ENCODE measurements at regions not wholly inside any gene's neighbourhood (a gene's known extent, or its start where the extent isn't known, plus 50 kb on each side); places are given as distances from the start of the nearest gene placed in this dataset.
A peak's percentile ranks its signal among the peaks of the same experiment; 100 is the strongest.

GRCh38 chr20:41854765-41855164 is 236.6 kb upstream of the CHD6 start:
- ATAC-seq (peak; percentile 30), DNase-seq (no peak)
- Mint-ChIP-seq H3K36me3 (ENCODE audit: low read depth) (no peaks in the 10 kb centered on the region), H3K4me1 (ENCODE audit: low read depth) (no peaks in the 10 kb centered on the region), H3K9me3 (no peaks in the 10 kb centered on the region), H3K4me3 (no peak overlapping the region), H3K27ac (no peak overlapping the region), H3K27me3 (peaks cover 11% of the 10 kb centered on the region)
- ChIA-PET CTCF (no interaction called here), POLR2A (no interaction called here)
- intact Hi-C loops (cut with micrococcal nuclease), result no loop called here
- no peak for TF ChIP-seq CTCF (IDR thresholded peaks at IDR 0.05)

GRCh38 chr20:41853806-41854205 is 235.6 kb upstream of the CHD6 start:
- TF ChIP-seq CTCF (IDR thresholded peaks at IDR 0.05), result no peak
- Mint-ChIP-seq H3K4me3 (no peak overlapping the region), H3K36me3 (ENCODE audit: low read depth) (no peaks in the 10 kb centered on the region), H3K9me3 (no peaks in the 10 kb centered on the region), H3K27me3 (peaks cover 11% of the 10 kb centered on the region), H3K4me1 (ENCODE audit: low read depth) (no peaks in the 10 kb centered on the region), H3K27ac (no peak overlapping the region)
- ATAC-seq (no peak), DNase-seq (no peak)
- intact Hi-C loops (cut with micrococcal nuclease), result no loop called here
- ChIA-PET POLR2A (interaction anchor here (0.7 kb wide), 1 partner anchor 1407 kb away, joined by 3 read pairs; no protein-coding TSS in a partner anchor), CTCF (no interaction called here)

GRCh38 chr20:41848180-41848579 is 230.0 kb upstream of the CHD6 start:
- Mint-ChIP-seq H3K27ac (no peak overlapping the region), H3K4me3 (no peak overlapping the region), H3K36me3 (ENCODE audit: low read depth) (no peaks in the 10 kb centered on the region), H3K4me1 (ENCODE audit: low read depth) (no peaks in the 10 kb centered on the region), H3K9me3 (no peaks in the 10 kb centered on the region), H3K27me3 (peaks cover 5% of the 10 kb centered on the region)
- no peak for ATAC-seq
- TF ChIP-seq CTCF (IDR thresholded peaks at IDR 0.05), result no peak
- ChIA-PET POLR2A (no interaction called here), CTCF (no interaction called here)
- DNase-seq, result no peak
- intact Hi-C loops (cut with micrococcal nuclease), result no loop called here

GRCh38 chr20:41837669-41838224 is 219.6 kb upstream of the CHD6 start:
- H3K9me3 Mint-ChIP-seq, result no peaks in the 10 kb centered on the region
- POLR2A ChIA-PET, result interaction anchor here (0.6 to 0.9 kb wide), 2 partner anchors 47 to 1094 kb away, joined by 3 to 5 read pairs; no protein-coding TSS in a partner anchor
- no peak overlapping the region for H3K4me3 Mint-ChIP-seq
- H3K27ac Mint-ChIP-seq, result no peak overlapping the region
- no peaks in the 10 kb centered on the region for H3K36me3 Mint-ChIP-seq (ENCODE audit: low read depth)
- DNase-seq (no peak), ATAC-seq (no peak)
- CTCF ChIA-PET, result no interaction called here
- intact Hi-C loops (cut with micrococcal nuclease), result no loop called here
- H3K4me1 Mint-ChIP-seq (ENCODE audit: low read depth), result no peaks in the 10 kb centered on the region
- no peak for TF ChIP-seq CTCF (IDR thresholded peaks at IDR 0.05)
- peaks cover 12% of the 10 kb centered on the region for H3K27me3 Mint-ChIP-seq

- Mint-ChIP-seq H3K27me3 (peaks cover 1% of the 10 kb centered on the region), H3K27ac (no peak overlapping the region), H3K9me3 (no peaks in the 10 kb centered on the region), H3K4me3 (no peak overlapping the region), H3K36me3 (ENCODE audit: low read depth) (no peaks in the 10 kb centered on the region), H3K4me1 (ENCODE audit: low read depth) (no peaks in the 10 kb centered on the region)
- TF ChIP-seq CTCF (IDR thresholded peaks at IDR 0.05), result no peak
- ChIA-PET CTCF (no interaction called here), POLR2A (no interaction called here)
- intact Hi-C loops (cut with micrococcal nuclease), result no loop called here
- no peak for DNase-seq
- no peak for ATAC-seq
Measured at GRCh38 chr20:41833739-41834138, 215.6 kb upstream of the CHD6 start.
